Hindlimb muscle (tissue), 1 donor: ENCODE measurements at regions not wholly inside any gene's neighbourhood (a gene's known extent, or its start where the extent isn't known, plus 50 kb on each side); places are given as distances from the start of the nearest gene placed in this dataset.
"Not testable (repeated sequence)": the region's sequence is repeated elsewhere in the genome, so short reads cannot be mapped to it uniquely, and the experiment has no call there.

Source experiments
- DNase-seq: peaks from one replicate; pipeline ENCODE4 v3.0.0-alpha.2; 2013

DNA sequence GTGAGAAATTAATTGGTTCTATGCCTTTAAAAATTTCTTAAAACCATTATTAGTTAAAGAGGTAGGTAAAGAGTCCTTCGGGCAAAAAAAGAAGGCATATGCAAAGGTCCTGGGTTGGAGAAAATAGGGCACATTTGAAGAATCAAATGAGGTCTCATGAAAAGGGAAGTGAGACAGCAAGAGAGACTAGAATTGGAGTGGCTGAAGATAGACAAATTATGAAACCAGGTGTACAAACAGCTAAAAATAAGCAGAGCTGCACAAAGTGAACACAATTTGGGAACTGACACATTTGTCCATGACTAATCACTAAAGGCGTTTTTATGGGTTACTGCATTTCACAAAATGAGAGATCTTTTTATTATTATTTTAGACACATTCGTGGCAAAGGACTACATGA lies 581.2 kb downstream of the PYDC2 start:
- no peak for DNase-seq

DNA sequence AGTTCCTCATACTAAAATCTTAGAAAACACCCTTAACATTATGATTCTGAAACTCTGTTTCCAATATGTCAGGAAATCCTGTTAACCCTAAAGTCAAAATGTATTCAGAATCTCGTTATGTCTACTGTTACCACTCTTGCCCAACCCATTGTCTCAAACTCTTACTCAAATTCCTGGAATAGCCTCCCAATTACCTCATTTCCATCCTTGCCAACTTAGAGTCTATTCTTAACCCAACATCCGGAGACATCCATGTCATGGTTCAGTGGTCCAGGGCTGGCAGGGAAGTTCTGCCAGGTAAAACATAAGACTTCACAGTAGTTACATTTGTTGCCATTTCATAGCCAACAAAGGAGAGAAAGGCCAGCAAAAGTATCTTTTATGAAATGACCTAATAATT lies 593.9 kb downstream of the PYDC2 start:
- no peak for DNase-seq

DNA sequence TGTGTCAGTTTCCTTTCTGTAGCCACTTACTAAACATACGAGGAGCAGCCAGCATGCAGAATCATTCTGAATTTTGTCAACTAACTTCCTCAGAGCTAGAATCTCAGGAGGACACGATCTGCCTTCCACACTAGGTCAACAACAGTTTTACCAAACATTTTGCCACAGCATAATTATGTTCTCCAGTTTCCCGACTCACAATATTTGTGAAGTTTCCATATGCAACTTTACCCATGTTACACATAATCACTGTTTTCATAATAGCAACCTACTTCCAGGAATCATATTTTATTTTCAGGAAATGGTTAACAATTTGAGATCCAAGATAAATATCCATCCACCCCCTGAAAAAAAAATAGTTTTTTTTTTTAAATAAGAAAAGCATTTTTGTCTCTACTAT lies 595.0 kb downstream of the PYDC2 start:
- no peak for DNase-seq

DNA sequence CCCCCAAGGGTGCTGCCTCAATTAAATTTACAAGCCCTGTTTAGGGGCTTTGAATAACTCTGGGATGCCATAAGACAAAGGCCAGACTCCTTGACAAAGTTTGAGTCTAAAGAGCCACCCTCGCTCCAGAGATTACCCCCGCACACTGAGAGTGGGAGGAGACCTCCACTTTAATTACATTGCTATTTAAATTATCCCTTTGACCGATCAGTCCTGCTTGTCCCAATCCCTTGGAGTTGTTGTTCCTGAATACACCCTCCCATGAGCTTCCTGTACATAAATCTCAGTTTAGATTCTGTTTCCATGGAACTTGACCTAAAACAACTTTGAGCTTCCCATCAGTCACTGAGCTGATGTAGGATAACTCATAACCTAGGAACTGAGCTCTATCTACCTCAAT lies 596.3 kb downstream of the PYDC2 start:
- DNase-seq: no peak

DNA sequence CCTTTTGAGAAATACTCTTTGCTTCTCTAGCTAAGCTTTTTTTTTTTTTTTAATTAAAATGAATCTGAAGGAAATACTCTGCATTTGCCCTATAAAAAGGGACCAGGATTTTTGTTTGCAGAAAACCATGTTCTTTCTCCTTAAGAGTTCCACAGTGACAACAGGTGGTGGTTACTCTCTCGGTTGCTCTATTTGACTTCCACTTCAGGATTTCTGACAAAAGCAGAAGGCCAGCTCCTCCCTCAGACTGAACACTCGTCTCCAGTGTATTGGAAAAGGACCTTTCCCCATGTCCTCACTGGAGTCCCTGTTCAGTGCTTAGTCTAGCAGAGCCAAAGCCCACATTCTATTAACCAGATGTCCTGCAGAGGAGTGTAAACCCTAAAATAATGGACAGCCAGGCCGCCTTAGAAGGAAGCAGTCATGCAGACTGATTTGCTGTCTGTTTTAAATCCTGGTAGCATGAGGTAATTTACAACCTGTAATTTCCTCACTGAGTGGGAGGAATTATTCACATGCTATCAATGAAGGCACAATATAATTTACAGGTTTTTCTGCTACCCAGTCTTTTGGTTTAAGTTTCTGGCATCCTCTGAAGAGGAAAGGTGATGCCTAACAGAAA lies 599.3 kb downstream of the PYDC2 start:
- no peak for DNase-seq

DNA sequence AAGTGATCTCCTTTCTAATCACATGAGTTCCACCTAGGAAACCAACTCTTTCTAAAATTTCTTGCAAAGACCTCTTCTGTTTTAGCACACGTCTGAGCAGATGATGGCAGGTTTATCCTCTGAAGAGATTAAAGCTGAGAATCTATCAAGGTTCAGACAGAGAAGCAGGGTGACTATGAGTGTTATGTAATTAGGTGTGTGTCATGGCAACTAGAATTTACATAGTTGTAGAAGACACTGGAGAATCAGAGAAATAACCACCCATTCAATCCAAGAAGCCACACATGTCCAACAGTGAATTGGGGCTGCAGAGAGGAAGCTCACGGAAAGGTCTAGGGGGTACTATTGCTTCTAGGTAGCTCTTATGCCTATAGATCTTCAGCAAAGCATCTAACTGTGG lies 600.5 kb downstream of the PYDC2 start:
- DNase-seq: no peak

DNA sequence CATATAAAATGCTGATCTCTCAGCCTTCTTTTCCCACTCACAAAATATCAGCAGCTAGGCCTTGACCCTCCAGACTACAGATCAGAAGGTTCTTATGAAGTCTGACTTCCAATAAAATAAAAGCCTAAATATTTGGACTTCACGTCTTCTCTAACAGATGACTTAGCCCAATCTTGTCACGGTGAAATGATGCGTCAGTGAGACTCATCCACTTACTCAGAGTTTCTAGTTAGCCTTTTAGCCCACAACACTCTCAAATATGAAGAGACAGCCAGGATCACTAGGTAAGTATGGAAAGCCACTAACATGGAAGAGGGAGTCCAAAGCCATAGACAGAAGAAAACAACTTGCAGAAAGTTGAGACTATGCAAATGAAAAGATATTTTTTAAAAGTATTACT lies 601.2 kb downstream of the PYDC2 start:
- no peak for DNase-seq

DNA sequence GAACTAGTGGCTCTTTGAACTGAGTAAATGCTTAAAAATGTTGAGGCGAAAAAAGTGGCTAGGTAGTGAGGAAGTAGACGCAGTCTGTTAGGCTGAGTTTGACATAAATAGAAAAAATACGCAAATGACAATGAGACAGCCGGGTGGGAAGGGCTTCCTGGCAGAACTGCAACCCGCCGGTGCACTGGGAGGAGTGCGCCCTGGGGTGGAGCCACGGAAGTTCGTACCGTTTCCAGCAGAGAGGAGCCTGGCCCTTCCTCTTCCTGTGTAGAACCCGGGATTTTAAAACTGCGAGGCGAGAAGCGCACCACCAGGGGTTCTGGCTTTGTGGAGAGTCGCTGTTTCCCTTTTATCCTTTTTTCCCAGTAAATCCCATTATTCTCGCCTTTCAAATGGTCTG lies 602.6 kb downstream of the PYDC2 start:
- no peak for DNase-seq

DNA sequence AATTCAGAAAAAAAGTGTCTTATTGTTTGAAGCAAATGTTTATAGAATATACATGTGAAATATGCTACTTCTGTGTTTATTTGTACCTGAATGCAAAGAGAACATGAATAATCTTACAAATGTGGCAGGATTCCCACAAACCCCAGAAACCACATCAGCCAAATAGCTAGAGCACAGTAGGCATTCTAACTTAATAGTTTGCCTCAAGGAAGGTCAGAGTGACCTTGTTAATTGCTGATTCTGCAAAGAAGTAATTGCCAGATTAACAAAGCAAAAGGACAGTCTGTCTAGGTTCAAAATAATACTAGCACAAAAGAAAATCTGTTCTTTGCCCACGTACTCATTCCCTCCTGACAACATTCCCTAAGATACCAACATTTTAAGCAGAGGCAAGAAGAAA lies 604.0 kb downstream of the PYDC2 start:
- no peak for DNase-seq

DNA sequence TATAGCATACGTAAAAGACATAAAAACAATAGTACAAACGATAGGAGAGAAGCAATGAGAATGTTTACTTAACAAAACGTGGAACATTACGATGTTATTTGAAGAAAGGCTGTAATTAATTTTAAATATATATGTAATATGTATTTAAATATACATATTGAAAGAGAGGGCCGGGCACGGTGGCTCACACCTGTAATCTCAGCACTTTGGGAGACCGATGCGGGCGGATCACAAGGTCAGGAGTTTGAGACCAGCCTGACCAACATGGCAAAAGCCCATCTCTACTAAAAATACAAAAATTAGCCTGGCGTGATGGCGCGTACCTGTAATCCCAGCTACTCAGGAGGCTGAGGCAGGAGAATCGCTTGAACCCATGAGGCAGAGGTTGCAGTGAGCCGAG lies 605.3 kb downstream of the PYDC2 start:
- DNase-seq: not testable (repeated sequence)

DNA sequence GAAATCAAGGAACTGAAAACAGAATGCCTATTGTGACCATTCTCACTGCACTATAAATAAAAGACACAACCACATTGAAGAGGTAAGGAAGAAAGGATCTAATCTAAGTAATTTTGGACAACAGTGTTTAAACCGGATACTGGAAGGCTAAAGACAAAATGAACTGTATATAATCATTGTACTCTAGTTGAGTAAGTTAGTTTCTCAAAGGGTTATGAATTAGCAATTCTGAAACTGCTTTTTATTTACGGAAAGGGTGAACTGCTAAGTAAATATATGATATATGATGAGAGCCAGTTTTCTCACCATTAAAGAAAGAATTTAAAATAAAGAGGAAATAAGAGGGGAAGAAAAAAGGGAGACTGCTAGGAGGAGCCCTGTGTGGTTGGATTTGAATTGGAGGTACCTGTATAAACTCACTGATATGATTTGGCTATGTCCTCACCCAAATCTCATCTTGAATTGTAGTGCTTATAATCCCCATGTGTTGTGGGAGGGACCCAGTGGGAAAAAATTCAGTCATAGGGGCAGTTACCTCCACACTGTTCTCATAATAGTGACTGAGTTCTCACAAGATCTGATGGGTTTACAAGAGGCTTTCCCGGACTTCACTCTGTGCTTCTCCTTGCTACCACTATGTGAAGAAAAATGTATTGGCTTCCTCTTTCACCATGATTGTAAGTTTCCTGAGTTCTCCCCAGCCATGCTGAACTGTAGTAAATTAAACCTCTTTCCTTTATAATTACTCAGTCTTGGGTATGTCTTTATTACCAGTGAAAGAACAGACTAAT lies 607.7 kb downstream of the PYDC2 start:
- DNase-seq: no peak

DNA sequence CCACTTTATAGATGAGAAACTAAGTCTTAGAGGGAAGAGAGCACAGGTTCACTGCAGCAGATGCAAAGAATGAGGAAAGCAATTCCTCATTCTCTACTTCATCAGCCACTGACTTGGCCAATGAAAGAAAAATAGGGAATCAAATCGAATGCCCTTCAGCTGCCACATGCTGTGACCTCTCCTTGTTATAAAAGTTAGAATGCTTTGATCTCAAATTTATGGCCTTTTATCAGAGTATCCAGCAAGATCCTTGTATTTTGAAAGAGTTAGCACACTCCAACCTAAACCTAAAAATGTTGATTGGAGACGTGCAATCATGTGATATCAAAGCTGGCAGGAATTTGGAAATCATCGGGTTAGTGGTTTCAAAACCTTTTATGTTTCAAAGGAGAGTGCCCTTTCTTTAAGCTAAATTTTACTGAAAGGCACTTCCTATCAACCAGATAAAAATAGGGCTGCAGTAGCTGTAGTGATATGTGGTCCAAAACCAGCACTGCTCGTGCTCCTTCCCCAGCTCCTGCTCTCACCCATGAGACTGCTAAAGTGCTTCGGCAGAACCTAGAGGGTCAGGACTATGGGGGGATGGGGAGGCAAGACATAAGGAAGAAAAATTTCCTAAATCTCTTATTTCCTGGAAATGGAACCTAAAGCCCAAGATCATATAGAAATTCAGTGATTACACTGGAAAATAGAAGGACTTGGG lies 617.0 kb downstream of the PYDC2 start:
- no peak for DNase-seq

DNA sequence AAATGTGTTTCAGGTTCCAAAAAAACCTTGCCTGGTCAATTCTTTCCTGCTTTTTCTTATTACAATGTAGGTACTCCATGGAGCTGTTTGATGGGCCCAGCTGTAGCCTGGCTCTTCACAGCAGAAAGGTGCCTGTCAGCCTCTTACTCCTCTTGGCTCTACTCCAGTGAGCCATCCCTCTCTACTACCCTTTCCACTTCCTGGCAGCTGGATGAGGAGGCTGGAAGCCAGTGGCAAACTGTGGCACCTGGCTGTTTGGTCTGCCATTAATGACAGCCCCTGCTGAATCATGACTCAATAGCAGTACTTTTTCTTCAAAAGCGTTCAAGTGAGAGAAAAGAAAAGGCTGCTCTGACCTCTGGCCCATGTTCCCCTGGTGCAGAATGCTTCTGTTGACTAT lies 618.1 kb downstream of the PYDC2 start:
- DNase-seq: no peak

DNA sequence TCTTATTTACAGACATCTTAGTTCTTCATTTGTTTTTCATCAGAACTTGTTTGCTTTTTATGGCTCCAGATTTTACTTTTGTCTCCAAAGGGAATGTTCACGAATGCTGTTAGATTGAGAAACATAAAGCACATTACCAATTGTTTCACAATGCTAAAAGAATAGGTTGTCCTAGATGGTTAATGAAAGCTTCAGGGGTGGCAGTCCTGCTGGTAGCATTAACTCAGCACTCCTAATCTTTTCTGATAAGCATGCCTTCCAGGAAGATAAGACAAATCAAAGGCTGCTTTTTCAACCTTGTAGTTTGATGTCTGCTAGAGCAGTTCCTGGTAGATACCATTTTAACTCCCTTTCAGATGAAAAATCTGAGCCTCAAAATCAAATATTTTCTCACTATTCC lies 619.4 kb downstream of the PYDC2 start:
- DNase-seq: no peak

DNA sequence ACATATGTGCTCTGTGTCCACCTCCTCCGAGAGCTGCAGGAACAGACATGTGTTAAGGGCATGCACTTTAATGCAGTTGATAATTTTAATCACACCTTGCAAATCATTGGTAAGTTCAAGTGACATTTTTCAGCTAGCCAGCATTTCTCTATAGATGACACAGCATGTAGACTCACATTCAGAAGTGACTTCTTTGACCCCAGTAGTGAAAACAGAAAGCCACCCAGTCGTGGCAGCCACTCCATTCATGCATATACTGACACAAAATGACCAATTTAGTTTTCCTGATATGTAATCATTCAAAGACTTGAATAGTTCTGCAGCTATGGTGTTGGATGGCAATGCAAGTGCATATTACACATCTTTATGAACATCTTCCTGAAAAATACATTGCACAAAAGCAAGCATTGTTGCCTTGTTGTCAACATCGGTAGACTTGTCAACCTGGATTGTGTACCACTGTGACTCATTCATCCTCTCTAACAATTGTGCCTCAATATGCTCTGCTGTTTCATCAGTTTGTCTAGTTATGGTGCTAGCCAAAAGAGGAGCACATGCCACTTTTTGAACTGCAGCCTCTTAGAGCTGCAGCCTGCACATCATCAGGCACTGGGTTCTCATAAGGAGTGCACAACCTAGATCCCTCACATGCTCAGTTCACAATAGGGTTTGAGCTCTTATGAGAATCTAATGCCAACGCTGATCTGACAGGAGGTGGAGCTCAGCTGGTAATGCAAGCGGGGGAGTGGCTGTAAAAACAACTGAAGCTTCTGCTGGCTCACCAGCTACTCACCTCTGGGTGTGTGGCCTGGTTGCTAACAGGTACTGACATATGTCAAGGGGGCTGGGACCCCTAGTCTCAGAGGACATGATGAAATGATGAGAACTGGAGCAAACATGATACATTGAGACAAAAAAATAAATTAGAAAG lies 622.0 kb downstream of the PYDC2 start:
- DNase-seq: no peak
